ENCODE measurements at regions not wholly inside any gene's neighbourhood (a gene's known extent, or its start where the extent isn't known, plus 50 kb on each side); places are given as distances from the start of the nearest gene placed in this dataset.

GRCh38 chr2:128997166-128997866 lies 678.6 kb upstream of the HS6ST1 start:
- TF ChIP-seq CTCF (optimal IDR thresholded peaks at IDR 0.05 in 1 of 3, IDR thresholded peaks at IDR 0.05 in 1 of 3, conservative IDR thresholded peaks at IDR 0.05 in 1 of 3; ENCODE audit: extremely low read depth in 1 of 3, insufficient read depth in 2 of 3, low read length in 3 of 3) (no peak), EZH2 (IDR thresholded peaks at IDR 0.05; ENCODE audit: low read length) (no peak)
